ENCODE measurements at regions not wholly inside any gene's neighbourhood (a gene's known extent, or its start where the extent isn't known, plus 50 kb on each side); places are given as distances from the start of the nearest gene placed in this dataset.

DNA sequence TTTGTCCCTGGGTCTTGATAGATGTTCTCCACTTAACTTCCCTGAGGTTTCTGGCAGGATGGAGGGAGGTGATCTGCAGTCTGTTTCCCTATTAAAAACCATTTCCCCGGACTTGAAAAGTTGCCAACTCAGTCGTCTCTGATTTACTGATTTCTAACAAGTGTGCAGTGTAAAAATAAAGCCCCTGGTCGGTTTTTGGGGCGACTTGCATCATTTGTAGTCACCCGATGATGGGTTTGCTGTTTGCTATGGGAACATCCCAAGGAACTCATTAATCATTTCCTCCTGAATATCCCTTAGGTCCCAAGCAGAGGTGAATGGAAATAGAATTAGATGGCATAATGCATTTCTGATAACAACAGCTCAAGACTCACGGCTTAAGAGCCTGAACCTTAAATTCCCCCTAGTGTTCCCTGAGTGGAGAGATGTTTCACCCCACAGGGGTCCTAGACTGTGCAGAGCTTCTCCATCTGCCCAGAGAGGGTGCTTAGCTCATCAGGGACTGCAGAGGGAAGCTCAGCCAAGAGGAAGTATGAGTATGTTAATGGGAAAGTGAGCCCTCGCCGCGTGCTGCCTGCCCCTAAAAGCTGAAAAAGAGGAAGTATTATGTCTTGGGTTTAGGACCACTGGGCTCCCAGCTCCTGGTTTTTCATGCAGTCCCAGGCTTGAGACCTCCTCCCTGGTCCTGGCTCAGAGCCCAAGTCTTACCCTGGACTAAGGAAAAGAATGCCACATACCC, 115.1 kb upstream of the DAP start:
- TF ChIP-seq CTCF (conservative IDR thresholded peaks at IDR 0.05 in 1 of 2, IDR thresholded peaks at IDR 0.05 in 1 of 2; ENCODE audit: low read depth in 1 of 2, low read length in 2 of 2) = no peak
- TF ChIP-seq EZH2 (IDR thresholded peaks at IDR 0.05; ENCODE audit: low read length, missing control alignments) = no peak
